GM23248 (cell line): ENCODE measurements at regions not wholly inside any gene's neighbourhood (a gene's known extent, or its start where the extent isn't known, plus 50 kb on each side); places are given as distances from the start of the nearest gene placed in this dataset.

Experiments used
- EZH2 ChIP-seq: fragments of 200-600 bp; sonication (generic); IDR thresholded peaks from 2 replicates; pipeline ENCODE4 v1.6.1; 2018; ENCODE audit warnings: antibody characterized with exemption, mild to moderate bottlenecking; ENCODE audit not compliant: insufficient read depth, poor library complexity, severe bottlenecking
- EZH2phosphoT487 ChIP-seq: fragments of 200-600 bp; sonication (generic); IDR thresholded peaks from 2 replicates; pipeline ENCODE4 v1.6.1; 2018; ENCODE audit warnings: antibody characterized with exemption, moderate library complexity, mild to moderate bottlenecking, low read depth; ENCODE audit not compliant: insufficient read depth

DNA sequence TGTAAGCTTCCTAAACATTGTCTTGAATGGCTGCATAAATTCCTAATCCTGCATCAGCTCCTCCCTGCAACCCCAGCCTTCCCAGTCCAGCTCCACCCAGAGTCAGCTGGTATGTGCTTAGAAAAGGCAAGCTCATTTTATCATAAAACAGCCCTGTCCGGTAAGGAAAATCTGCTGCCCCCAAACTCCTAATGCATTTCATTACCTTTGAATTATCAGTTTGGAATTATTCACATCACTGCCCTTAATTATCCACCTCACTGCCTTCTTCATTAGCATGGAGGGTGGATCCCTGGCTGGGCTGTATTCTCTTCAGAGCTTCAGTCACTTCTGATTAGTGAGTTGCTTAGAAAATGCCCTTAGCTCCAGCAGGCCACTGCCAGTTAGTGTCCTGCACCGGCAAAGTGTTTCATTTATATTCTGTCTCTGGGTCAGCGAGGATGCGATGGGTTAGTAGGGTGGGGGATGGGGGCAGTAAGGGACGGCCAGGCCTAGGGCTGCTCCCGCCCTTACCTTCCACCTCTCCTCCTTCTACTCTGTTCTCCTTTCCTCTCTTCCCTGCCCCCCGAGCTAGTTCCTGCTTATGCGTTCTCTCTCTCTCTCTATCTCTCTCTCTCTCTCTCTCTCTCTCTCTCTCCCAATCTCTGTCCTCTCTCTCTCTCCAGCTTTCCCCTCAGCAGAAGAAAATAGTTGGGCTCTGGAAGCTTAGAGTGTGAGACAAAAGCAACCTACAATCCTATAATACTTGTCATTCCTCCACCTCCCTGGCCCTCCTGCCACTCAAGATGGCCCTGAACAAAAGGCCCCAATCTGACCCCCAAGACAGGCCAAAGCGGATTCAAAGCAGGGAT lies 174.8 kb upstream of the KLF3 start:
- TF ChIP-seq EZH2phosphoT487 (no peak), EZH2 (no peak)
